AG20443 (cell line): ENCODE measurements at regions not wholly inside any gene's neighbourhood (a gene's known extent, or its start where the extent isn't known, plus 50 kb on each side); places are given as distances from the start of the nearest gene placed in this dataset.
"Not testable (repeated sequence)": the region's sequence is repeated elsewhere in the genome, so short reads cannot be mapped to it uniquely, and the experiment has no call there.

Experiments
- DNase-seq: peaks from one replicate; pipeline ENCODE4 v3.0.0; 2012; ENCODE audit warnings: low spot score, mixed read lengths

DNA sequence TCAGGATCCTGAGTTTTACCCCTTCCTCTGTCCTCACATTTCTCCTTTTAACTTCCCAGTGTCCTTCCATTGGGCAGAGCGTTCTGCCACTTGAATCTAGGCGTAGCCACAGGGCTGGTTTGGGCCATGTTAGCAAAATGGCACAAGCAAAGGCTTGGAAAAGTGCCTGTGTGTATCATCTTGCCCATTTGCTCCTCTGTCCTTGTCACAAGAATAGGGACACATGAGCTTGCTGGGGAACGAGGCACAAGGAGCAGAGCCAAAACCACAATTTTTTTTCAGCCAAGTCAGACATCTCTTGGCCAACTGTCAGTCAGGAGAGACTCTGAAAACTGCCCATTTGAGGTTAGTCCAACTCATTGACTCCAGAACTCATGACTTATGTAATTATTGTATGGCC lies 285.2 kb downstream of the ZNF248 start:
- DNase-seq, result no peak

DNA sequence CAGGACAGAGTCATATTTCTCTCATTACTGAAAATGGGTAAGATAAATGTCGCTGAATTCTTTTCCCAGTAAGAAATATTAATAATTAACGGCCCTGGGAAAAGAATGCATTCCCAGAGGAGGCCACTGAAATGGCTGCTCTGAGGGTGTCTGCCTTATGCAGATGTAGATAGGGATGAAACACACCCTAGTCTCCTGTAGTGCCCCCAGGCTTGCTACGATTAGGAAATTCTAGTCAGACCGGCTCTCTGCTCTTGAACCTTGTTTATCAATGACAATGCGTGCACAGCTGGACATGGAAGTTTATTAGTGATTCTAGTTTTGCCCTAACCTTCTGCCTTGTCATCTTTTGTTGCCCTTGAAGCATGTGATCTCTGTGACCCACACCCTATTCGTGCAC lies 291.1 kb downstream of the ZNF248 start:
- no peak for DNase-seq

DNA sequence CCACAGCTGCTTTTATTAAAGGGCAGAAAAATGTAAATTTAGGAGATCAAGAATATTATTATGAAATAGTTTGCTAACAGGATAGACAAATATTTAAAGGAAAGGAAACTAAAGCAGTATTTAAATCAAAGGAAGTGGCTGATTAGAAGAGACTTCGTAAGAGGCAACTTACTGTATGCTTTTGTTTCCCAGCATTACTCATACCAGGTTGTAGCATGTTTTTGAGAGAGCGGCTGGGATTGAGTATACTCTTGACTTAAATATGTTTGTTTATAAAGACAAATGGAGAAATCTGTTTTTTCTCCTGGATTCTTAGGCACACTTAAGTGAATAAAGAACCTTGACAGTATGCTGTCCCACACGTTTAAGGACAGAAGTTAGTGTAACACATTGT lies 293.7 kb downstream of the ZNF248 start:
- DNase-seq, result no peak

DNA sequence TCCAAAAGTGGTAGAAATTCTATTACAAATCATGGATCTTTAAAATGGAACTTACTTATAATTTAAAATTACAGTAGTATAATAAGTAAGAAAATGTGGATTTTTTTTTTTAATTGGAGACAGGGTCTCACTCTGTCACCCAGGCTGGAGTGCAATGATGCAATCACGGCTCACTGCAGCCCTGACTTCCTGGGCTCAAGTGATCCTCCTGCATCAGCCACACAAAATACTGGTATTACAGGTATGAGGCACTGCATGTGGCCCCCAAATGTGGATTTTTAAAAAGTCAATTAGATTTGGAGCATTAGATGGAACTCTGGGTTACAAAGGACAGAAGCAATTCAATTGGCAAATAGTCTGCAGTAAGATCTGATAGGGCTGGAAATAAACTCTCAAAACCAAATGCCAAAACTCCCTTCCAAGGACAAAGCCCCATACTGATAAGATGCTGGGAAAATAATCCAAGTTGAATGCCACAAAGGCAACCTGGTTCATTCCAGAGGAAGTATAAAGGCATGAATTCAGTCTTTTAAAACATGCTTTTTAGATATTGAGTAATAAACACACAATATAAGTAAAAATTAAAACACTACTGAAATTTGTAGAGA lies 294.2 kb downstream of the ZNF248 start:
- no peak for DNase-seq

DNA sequence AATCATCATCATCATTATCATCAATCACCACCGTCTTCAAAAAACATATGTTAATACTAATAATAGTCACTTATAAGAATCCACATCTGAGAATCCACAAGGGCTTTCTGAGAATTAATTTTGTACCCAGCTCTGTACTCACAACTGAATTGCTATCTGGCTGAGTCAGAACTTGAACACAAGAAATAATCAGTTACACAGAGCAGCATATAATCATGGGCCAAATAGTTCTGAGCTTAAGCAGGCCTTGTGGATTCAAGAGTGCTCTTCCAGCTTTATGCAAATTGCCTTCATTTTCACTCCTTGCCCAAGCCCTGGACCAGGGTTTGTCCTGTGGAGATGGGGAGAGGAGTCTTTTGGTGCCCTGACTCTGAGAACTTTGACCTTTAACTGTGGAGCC lies 304.5 kb downstream of the ZNF248 start:
- no peak for DNase-seq

DNA sequence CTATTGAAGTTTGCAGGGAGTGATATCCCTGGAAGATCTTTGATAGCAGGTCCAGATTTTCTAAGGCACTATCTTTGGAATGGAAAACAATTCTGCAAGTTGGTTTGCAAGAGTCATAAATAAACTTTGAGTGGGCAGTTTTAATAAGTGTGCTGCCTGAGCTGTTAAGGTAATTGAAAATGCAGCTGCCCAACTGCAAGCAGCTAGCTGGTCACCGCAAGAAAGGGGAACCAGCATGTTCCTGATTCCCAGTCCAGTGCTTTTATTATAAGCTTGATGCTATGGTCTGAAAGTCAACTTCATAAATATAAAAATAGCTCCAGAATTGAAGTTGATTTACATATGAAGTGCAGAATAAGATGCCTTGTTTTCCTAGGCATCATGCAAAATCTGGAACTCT lies 308.4 kb downstream of the ZNF248 start:
- no peak for DNase-seq

DNA sequence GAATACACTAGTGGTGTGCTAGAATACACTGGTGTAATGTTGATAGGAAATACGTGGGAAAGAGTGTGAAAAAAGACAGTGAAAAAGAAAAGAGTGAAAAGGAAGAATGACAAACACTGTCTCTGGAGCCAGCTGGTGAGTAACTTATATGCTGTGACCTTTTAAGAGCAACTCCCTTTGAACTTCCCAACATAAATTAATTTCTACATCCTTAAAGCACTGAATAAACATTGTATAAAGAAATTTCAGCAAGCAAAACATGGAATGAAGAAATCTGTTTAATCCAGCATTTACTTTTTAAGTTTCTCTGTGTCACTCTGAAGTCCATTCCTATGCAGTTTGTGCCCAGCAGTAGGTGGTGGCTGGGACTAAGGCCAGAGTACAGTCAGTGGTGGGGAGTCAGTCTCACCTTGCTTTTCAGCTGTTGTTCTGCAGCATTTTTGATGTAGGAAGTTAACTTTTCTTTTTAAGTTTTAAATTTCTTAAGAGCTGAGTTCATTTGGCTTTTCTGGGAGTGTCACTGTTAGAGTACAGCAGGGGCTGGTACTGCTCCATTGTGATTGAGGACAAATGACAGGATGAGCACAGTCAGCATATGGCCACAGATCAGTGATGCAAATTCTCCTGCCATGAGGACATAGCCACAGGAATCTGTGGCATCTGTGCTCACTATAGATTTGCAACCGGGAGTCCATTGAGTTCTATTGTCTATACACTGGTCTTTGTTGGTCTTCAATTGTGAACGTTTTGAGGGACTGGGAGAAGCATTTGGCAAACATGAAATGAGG lies 321.8 kb downstream of the ZNF248 start:
- DNase-seq, result no peak

DNA sequence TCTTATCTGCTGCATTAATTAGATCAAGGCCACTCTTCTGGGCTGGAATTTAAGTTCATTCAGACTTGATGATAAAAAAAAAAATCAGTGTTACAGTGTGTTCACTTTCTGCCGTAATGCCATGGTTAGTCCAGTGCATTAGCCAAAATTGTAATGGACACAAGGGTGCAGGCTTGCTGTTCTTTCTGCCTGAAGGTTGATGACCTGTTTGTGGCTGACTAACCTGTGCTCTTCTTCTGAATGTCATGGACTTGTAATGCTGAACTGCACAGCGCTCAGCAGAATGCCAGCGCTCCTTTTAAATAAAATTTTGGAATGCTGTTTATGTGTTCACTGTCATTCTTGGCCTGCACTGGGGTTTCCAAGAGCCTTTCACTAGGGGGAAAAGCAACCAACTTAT lies 323.2 kb downstream of the ZNF248 start:
- no peak for DNase-seq

DNA sequence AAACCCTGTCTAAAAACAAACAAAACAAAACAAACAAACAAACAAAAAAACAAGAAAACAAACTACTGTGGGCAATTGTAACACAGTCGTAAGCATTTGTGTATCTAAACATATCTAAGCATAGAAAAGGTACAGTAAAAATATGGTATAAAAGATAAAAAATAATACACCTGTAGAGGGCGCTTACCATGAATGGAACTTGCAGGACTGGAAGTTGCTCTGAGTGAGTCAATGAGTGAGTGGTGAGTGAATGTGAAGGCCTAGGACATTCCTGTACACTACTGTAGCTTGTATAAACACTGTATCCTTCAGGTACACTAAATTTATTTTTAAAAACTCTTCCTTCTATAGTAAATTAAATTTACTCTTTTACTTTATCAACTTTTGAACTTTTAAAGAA lies 332.0 kb downstream of the ZNF248 start:
- DNase-seq, result not testable (repeated sequence)

DNA sequence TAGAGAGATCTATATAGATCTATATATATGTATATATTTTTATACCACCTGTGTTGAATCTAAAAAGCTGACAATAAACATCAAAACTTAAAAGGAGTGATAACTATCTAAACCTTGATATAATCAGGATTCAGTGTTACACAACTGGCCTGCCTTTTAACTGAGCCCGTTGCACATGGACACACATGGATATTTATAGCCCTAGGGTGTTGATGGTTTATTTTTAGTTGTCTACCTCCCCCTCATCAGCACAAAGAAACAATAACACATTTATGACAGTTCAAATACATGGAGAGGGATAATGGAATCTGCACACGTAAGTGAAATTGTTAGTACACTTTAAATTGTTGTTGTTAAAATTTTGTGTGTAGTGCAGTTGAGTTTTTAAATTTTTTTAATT lies 336.9 kb downstream of the ZNF248 start:
- DNase-seq, result no peak

DNA sequence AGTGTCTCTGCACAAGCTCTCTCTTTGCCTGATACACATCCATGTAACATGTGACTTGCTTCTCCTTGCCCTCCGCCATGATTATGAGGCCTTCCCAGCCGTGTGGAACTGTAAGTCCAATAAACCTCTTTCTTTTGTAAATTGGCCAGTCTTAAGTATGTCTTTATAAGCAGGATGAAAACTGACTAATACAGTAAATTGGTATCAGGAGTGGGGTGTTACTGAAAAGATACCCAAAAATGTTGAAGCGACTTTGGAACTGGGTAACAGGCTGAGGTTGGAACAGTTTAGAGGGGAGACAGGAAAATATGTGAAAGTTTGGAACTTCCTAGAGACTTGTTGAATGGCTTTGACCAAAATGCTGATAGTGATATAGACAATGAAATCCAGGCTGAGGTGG lies 346.9 kb downstream of the ZNF248 start:
- DNase-seq, result not testable (repeated sequence)

DNA sequence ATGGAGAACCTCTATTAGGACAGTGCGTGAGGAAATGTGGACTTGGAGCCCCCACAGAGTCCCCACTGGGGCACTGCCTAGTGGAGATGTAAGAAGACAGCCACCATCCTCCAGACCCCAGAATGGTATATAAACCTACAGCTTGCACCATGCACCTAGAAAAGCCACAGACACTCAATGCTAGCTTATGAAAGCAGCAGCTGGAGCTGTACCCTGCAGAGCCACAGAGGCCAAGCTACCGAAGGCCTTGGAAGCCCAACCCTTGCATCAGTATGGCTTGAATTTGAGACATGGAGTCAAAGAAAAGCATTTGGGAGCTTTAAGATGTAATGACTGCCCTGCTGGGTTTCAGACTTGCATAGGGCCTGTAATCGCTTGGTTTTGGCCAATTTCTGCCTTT lies 361.3 kb downstream of the ZNF248 start:
- no peak for DNase-seq

DNA sequence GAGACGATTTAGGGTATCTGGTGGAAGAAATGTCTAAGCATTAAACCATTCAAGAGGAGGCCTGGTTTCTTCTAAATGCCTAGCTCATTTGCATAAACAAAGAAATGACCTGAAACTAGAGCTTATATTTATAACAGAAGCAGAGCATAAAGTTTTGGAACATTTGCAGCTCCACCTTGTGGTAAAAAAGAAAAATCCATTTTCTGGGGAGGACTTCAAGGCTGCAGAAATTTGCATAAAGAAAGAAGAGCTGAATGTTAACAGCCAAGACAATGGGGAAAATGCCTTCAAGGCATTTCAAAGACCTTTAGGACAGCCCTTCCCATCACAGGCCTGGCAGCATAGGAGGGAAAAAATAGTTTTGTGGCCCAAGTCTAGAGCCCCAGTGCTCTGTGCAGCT lies 362.0 kb downstream of the ZNF248 start:
- DNase-seq, result no peak

DNA sequence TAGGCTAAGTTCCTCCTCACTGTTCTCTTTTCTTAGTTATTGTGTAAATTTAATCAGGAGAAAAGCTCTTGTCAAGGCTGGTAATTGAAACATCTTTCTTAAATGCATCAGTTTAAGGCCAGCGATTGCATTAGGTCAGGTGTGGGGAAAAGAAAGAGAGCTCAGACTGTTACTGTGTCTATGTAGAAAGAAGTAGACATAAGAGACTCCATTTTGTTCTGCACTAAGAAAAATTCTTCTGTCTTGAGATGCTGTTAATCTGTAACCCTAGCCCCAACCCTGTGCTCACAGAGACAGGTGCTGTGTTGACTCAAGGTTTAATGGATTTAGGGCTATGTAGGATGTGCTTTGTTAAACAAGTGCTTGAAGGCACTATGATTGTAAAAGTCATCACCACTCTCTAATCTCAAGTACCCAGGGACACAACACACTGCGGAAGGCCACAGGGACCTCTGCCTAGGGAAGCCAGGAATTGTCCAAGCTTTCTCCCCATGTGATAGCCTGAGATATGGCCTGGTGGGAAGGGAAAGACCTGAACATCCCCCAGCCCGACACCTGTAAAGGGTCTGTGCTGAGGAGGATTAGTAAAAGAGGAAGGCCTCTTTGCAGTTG lies 364.1 kb downstream of the ZNF248 start:
- DNase-seq, result not testable (repeated sequence)

DNA sequence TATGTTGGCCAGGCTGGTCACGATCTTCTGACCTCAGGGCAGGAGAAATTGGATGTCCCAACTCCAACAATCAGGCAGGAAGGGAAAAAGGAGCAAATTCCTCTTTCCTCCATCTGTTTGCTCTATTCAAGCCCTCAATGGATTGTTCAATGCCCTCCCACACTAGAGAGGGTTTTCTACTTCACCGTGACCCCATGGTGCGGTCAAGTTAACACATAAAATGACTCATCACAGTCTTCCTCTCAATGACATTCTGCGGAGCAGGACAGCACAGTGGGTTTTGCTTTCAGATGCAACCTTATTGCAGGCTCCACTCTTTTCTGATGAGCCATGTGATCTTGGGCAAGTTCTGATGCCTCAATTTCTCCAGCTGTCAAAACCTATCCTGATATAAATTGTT lies 364.9 kb downstream of the ANKRD30A start:
- no peak for DNase-seq

DNA sequence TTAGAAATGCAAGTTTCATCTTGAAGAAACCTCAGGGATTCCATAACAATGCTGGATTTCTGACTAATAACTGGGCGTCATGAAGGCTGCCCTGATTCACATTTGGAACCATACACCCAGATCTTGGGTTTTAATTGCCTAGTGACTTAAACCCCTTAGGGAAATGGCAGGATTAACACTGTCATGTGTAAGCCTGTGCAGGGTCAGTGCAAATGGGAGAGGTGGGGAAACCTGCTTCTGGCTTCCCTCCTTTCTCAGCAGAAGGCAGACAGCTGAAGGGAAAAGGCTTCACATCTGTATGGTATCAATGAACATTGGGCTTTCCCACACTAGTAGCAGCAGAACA lies 364.2 kb downstream of the ANKRD30A start:
- no peak for DNase-seq

DNA sequence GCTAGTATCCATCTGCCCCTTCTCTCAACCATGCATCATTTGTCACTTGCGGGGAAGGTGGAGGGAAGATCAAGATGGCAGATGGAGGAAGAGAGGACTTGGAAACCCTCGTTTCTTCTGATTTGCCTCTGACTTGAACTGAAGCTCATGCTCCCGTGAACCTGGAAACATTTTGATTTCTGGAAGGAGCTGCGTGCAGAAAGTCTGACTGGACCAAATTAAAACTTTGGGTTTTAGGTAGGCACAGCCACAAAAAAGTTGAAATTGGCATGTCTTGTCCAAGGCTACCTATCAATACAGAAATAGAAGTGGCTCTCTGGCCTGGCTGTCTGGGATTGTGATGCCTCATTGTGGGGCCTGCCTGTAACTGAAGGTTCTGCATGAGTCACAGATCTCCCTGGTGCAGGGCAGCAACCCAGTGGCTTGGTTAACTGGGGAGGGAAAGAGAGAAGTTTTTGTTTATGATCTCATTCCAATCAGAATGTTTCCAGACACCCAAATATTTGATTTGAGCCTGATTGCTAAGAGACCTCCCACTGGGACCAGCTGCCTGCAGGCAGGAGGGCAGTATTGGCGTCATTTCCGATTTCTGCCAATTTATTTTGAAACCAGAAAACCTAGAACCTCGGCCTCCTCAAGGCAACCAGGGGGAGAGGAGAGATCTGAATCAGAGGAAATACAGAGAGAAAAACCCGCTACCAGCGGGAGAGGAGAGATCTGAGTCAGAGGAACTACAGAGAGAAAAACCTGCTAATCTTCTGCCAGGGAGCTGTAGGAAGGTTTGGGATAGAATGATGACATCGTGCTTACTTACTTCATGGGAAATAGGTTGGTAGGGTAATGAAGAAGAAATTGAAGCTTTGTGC lies 363.6 kb downstream of the ANKRD30A start:
- peak; percentile 45 for DNase-seq

DNA sequence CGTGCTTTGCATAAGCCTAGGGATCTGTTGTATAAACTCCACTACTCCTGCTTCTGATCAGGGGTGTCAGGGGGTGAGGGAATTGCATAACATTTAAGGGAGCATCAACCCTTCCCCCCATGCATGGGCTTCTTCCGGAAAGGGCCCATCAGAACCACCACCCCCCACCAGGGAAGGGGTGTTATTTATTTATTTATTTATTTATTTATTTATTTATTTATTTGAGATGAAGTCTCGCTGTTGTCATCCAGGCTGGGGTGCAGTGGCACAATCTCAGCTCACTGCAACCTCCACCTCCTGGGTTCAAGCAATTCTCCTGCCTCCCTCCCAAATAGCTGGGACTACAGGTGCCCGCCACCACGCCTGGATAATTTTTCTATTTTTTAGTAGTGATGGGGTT lies 355.2 kb downstream of the ANKRD30A start:
- DNase-seq, result not testable (repeated sequence)

DNA sequence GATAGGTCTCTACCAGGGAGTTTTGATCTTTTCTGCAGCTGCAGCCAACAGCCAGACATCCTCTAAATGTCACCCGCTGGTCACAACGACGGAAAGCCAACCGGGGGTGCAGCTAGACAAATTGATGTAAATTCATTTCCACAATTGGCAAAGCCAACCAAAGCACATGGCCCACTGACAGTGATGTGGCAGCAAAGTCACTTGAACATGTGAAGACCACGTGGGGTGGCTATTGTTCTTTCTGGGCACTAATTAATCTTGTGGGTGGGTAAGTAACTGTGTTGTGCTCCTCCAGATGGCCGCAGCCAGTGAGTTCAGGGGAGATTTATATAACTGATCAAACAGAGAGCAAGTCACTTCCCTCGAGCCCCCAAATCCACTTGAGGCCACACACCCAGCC lies 354.1 kb downstream of the ANKRD30A start:
- DNase-seq, result no peak

DNA sequence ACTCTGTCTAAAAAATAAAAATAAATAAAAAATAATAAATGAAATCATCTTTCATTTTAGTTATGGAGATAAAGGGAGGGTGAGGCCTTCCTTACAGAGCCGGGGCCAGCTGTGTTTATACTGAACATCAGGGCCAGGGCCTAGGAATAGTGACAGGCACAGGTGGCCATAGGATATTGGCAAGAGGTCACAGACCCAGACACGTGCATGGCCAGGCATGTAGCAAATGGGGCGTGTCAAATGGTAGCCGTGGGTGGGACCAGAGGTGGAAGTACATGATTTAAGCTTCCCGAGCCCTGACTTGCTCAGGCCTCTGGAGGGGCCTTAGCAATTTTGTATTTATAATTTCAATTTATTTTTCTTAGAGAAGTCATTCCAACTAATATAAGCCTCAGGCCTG lies 353.0 kb downstream of the ANKRD30A start:
- no peak for DNase-seq

DNA sequence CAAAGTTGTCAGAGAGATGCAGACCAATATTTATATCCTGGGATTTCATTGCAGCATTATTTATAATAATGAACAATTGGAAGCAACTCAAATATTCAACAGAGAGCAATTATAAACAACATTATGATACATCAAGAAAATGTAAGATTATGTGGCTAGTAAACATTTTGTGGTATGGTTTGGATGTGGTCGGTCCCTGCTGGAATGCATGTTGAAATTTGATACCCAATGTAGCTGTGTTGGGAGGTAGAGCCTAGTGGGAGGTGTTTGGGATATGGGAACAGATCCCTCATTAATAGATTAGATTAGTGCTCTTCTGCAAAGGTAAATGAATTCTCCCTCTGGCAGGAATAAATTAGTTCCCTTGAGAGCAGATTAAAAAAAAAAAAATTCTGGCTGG lies 350.9 kb downstream of the ANKRD30A start:
- no peak for DNase-seq

DNA sequence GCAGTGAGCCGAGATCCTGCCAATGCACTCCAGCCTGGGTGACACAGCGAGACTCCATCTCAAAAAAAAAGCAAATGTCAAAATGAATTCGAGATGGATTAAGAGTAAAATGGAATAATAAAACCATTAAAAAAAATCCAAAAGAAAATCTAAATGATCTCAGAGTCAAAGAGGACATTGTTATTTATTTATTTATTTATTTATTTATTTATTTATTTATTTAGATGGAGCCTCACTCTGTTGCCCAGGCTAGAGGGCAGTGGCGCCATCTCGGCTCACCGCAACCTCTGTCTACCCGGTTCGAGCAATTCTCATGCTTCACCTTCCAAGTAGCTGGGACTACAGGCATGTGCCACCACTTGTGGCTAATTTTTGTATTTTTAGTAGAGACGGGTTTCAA lies 349.2 kb downstream of the ANKRD30A start:
- no peak for DNase-seq

DNA sequence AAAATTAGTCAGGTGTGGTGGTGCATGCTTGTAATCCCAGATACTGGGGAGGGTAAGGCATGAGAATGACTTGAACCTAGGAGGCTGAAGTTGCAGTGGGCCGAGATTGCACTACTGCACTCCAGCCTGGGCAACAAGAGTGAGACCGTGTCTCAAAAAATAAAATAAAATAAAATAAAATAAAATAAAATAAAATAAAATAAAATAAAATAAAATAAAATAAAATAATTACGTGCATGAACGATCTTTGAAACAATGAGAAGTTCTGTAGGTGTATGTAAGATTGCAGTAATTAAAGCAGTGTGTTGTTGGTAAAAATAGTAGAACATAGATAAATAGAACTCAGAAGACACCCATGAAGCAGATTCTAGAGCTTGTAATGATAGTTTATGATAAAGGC lies 348.5 kb downstream of the ANKRD30A start:
- DNase-seq, result no peak
